ENCODE measurements at regions not wholly inside any gene's neighbourhood (a gene's known extent, or its start where the extent isn't known, plus 50 kb on each side); places are given as distances from the start of the nearest gene placed in this dataset.

DNA sequence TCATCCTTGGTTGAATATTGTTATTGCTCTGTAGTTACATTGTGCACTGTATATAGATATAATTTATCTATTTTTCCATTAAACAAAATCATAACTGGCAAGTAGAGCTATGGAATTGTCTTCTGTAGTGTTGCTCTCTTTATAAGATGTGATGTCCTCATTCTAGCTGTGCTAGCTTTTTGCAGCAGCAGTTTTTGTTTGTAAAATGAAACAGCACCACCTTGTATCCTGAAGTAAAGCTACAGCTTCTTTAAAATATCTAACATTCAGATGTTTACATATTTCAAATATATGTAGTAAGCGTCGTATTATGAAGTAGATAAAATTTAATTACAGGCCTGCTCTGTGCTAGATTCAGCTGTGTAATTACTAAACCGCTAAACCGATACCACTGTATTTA, 328.8 kb upstream of the MANEA start:
- no peaks in the 10 kb centered on the region for H3K23me2 ChIP-seq (ENCODE audit: low read depth, low read length)
- no peaks in the 10 kb centered on the region for H4K20me1 ChIP-seq (replicated peaks in 1 of 2; ENCODE audit: control insufficient read depth in 1 of 2, insufficient read depth in 2 of 2, low read length in 2 of 2)
- no peak overlapping the region for H3K4me2 ChIP-seq (ENCODE audit: insufficient read depth in 1 of 2, low read depth in 2 of 2, low read length in 2 of 2)
- no peak overlapping the region for H3K18ac ChIP-seq (ENCODE audit: extremely low read depth, low read length)
- H4K8ac ChIP-seq (ENCODE audit: extremely low read depth, insufficient read depth, low read length), result no peak overlapping the region
- H2BK20ac ChIP-seq (ENCODE audit: low read length), result no peak overlapping the region
- FAIRE-seq (no peak), DNase-seq (ENCODE audit: low read depth in 1 of 2, low spot score in 2 of 2) (no peak)
- H3K27ac ChIP-seq (ENCODE audit: low read depth, low read length), result no peak overlapping the region
- H3K9ac ChIP-seq (replicated peaks in 1 of 4; ENCODE audit: extremely low read depth in 1 of 4, low read depth in 3 of 4, low read length in 3 of 4), result no peak overlapping the region
- H3K14ac ChIP-seq (ENCODE audit: insufficient read length), result no peak overlapping the region
- H3K79me1 ChIP-seq (ENCODE audit: low read depth, low read length), result no peaks in the 10 kb centered on the region
- H3K36me3 ChIP-seq (ENCODE audit: control insufficient read depth in 2 of 4, insufficient read depth in 4 of 4, low read length in 3 of 4), result no peaks in the 10 kb centered on the region
- H2BK12ac ChIP-seq (ENCODE audit: low read depth, low read length), result no peak overlapping the region
- no peak overlapping the region for H4K91ac ChIP-seq (replicated peaks; ENCODE audit: insufficient read length, low read length)
- H3K4ac ChIP-seq (replicated peaks; ENCODE audit: insufficient read length, low read depth, low read length), result no peak overlapping the region
- H3K27me3 ChIP-seq (replicated peaks in 1 of 4; ENCODE audit: control insufficient read depth in 3 of 4, extremely low read depth in 1 of 4, insufficient read depth in 3 of 4, low read length in 3 of 4), result no peaks in the 10 kb centered on the region
- H2AK5ac ChIP-seq (ENCODE audit: low read depth, low read length), result no peak overlapping the region
- no peaks in the 10 kb centered on the region for H3K4me1 ChIP-seq (replicated peaks in 1 of 4; ENCODE audit: control insufficient read depth in 3 of 4, insufficient read depth in 4 of 4, low read length in 3 of 4)
- H3K4me3 ChIP-seq (ENCODE audit: extremely low read depth in 1 of 4, insufficient read depth in 2 of 4, low read depth in 3 of 4, low read length in 4 of 4), result no peak overlapping the region
- ChIA-PET CTCF (ENCODE audit: partially characterized antibody) (interaction anchor here (0.7 to 1.4 kb wide), 6 partner anchors 9 to 46 kb away, joined by 3 to 5 read pairs (median 4); no protein-coding TSS in a partner anchor), POLR2A (ENCODE audit: partially characterized antibody) (no interaction called here)
- H2BK120ac ChIP-seq (replicated peaks; ENCODE audit: low read depth, low read length), result no peak overlapping the region
- no peak overlapping the region for H3K56ac ChIP-seq (replicated peaks; ENCODE audit: insufficient read length, low read depth, low read length)
- no peak overlapping the region for H2AFZ ChIP-seq (ENCODE audit: low read length)
- H2BK15ac ChIP-seq (ENCODE audit: low read length), result no peak overlapping the region
- no peak overlapping the region for H3K23ac ChIP-seq (ENCODE audit: insufficient read length)
- 94% methylated on average over 4 of the region's 4 CpGs; no CpG with 5 or more reads in 1 of the 2 experiments for WGBS, 2 experiments (ENCODE audit: extremely low coverage in 1 of 2, insufficient coverage in 1 of 2, insufficient read length in 1 of 2, insufficient replicate concordance in 2 of 2, low coverage in 1 of 2, low lambda C conversion rate in 2 of 2, missing lambda C conversion rate in 1 of 2)
- TF ChIP-seq EGR1 (IDR thresholded peaks at IDR 0.05; ENCODE audit: borderline replicate concordance, low read depth, low read length) (no peak), RAD21 (IDR thresholded peaks at IDR 0.05 in 1 of 2, conservative IDR thresholded peaks at IDR 0.05 in 1 of 2; ENCODE audit: low read depth in 2 of 2, low read length in 2 of 2) (0 out of 4 replicates have a peak, but pooled peaks of 1 of the 2 experiments have one; percentile 6)
- H2BK5ac ChIP-seq (ENCODE audit: low read depth, low read length), result no peak overlapping the region
- no peaks in the 10 kb centered on the region for H3K9me3 ChIP-seq (ENCODE audit: insufficient read depth in 2 of 2, low read depth in 1 of 2, low read length in 1 of 2)
- no peaks in the 10 kb centered on the region for H3K79me2 ChIP-seq (ENCODE audit: control insufficient read depth in 1 of 2, insufficient read depth in 2 of 2, low read length in 2 of 2)
- H4K5ac ChIP-seq (ENCODE audit: insufficient read length, low read depth, low read length), result no peak overlapping the region
